Neural crest cell (in vitro differentiated cells): ENCODE measurements at regions not wholly inside any gene's neighbourhood (a gene's known extent, or its start where the extent isn't known, plus 50 kb on each side); places are given as distances from the start of the nearest gene placed in this dataset.
A peak's percentile ranks its signal among the peaks of the same experiment; 100 is the strongest.
"Not testable (repeated sequence)": the region's sequence is repeated elsewhere in the genome, so short reads cannot be mapped to it uniquely, and the experiment has no call there.

Experiments used
- DNase-seq: peaks from one replicate; pipeline ENCODE4 v3.0.0; 2021; ENCODE audit warnings: low read depth, mixed read lengths, low spot score
- H3K27ac Mint-ChIP-seq: one replicate; pipeline ENCODE4 v1.8.0; 2021; ENCODE audit warnings: mild to moderate bottlenecking, mixed read lengths; ENCODE audit not compliant: unreplicated experiment
- H3K27me3 Mint-ChIP-seq: 2 replicates; pipeline ENCODE4 v1.8.0; 2021; ENCODE audit warnings: low read depth, mild to moderate bottlenecking, mixed read lengths
- H3K36me3 Mint-ChIP-seq: 2 replicates; pipeline ENCODE4 v1.8.0; 2021; ENCODE audit warnings: low read depth, mild to moderate bottlenecking, mixed read lengths
- H3K4me1 Mint-ChIP-seq: 2 replicates; pipeline ENCODE4 v1.8.0; 2021; ENCODE audit warnings: mixed read lengths
- H3K4me3 Mint-ChIP-seq: one replicate; pipeline ENCODE4 v1.8.0; 2021; ENCODE audit warnings: mild to moderate bottlenecking, mixed read lengths
- H3K9me3 Mint-ChIP-seq: 2 replicates; pipeline ENCODE4 v1.8.0; 2021; ENCODE audit warnings: mixed read lengths
- CTCF ChIP-seq: fragments of 200-600 bp; sonication (generic); conservative IDR thresholded peaks from 2 replicates; pipeline ENCODE4 v1.5.0; 2021; ENCODE audit warnings: antibody characterized with exemption, mild to moderate bottlenecking

- no peak overlapping the region for H3K27ac Mint-ChIP-seq
- H3K4me3 Mint-ChIP-seq: no peak overlapping the region
- H3K4me1 Mint-ChIP-seq: no peaks in the 10 kb centered on the region
- H3K36me3 Mint-ChIP-seq: no peaks in the 10 kb centered on the region
- TF ChIP-seq CTCF: no peak
- DNase-seq: no peak
- peaks cover 7% of the 10 kb centered on the region for H3K27me3 Mint-ChIP-seq
- peaks cover 2% of the 10 kb centered on the region for H3K9me3 Mint-ChIP-seq
These were observed 771.7 kb upstream of the TMEM132C start for GRCh38 chr12:127494961-127495915.

- peak; percentile 20 for TF ChIP-seq CTCF
- Mint-ChIP-seq H3K9me3 (no peaks in the 10 kb centered on the region), H3K27ac (no peak overlapping the region), H3K36me3 (no peaks in the 10 kb centered on the region), H3K4me1 (no peaks in the 10 kb centered on the region), H3K27me3 (peaks cover 1% of the 10 kb centered on the region), H3K4me3 (no peak overlapping the region)
- DNase-seq: no peak
These were observed 770.7 kb upstream of the TMEM132C start for GRCh38 chr12:127496255-127496654.

GRCh38 chr12:127500512-127501035 is 766.4 kb upstream of the TMEM132C start:
- Mint-ChIP-seq H3K36me3 (no peaks in the 10 kb centered on the region), H3K4me3 (no peak overlapping the region), H3K27ac (no peak overlapping the region), H3K27me3 (no peaks in the 10 kb centered on the region), H3K4me1 (no peaks in the 10 kb centered on the region), H3K9me3 (no peaks in the 10 kb centered on the region)
- DNase-seq: no peak
- TF ChIP-seq CTCF: no peak

- H3K27me3 Mint-ChIP-seq: no peaks in the 10 kb centered on the region
- no peak overlapping the region for H3K4me3 Mint-ChIP-seq
- TF ChIP-seq CTCF: no peak
- no peaks in the 10 kb centered on the region for H3K4me1 Mint-ChIP-seq
- no peaks in the 10 kb centered on the region for H3K36me3 Mint-ChIP-seq
- no peak overlapping the region for H3K27ac Mint-ChIP-seq
- H3K9me3 Mint-ChIP-seq: no peaks in the 10 kb centered on the region
- DNase-seq: no peak
These were observed 765.1 kb upstream of the TMEM132C start for GRCh38 chr12:127501916-127502315.

GRCh38 chr12:127503246-127503645 is 763.7 kb upstream of the TMEM132C start:
- no peak for DNase-seq
- no peaks in the 10 kb centered on the region for H3K27me3 Mint-ChIP-seq
- no peak overlapping the region for H3K27ac Mint-ChIP-seq
- no peaks in the 10 kb centered on the region for H3K9me3 Mint-ChIP-seq
- H3K4me1 Mint-ChIP-seq: peaks cover 5% of the 10 kb centered on the region
- H3K4me3 Mint-ChIP-seq: no peak overlapping the region
- H3K36me3 Mint-ChIP-seq: no peaks in the 10 kb centered on the region
- no peak for TF ChIP-seq CTCF

GRCh38 chr12:127503996-127504395 is 763.0 kb upstream of the TMEM132C start:
- not testable (repeated sequence) for H3K27me3 Mint-ChIP-seq, H3K4me1 Mint-ChIP-seq, H3K36me3 Mint-ChIP-seq, H3K4me3 Mint-ChIP-seq, H3K27ac Mint-ChIP-seq, DNase-seq, H3K9me3 Mint-ChIP-seq
